MG63 (cell line): ENCODE measurements at regions not wholly inside any gene's neighbourhood (a gene's known extent, or its start where the extent isn't known, plus 50 kb on each side); places are given as distances from the start of the nearest gene placed in this dataset.
"Not testable (repeated sequence)": the region's sequence is repeated elsewhere in the genome, so short reads cannot be mapped to it uniquely, and the experiment has no call there.

Experiments used
- DNase-seq: peaks from one replicate; pipeline ENCODE4 v3.0.0-alpha.2; 2020
- H3K27me3 ChIP-seq: fragments of 250-450 bp; sonication (Bioruptor Pico); 2 replicates; pipeline ENCODE4 v1.5.1; 2020; ENCODE audit warnings: mild to moderate bottlenecking, moderate library complexity
- H3K36me3 ChIP-seq: fragments of 250-450 bp; sonication (Bioruptor Pico); 2 replicates; pipeline ENCODE4 v1.5.1; 2020; ENCODE audit warnings: mild to moderate bottlenecking, moderate library complexity
- H3K4me3 ChIP-seq: fragments of 250-450 bp; sonication (Bioruptor Pico); 2 replicates; pipeline ENCODE4 v1.5.1; 2020; ENCODE audit warnings: mild to moderate bottlenecking, moderate library complexity
- H3K9me3 ChIP-seq: fragments of 250-450 bp; sonication (Bioruptor Pico); 2 replicates; pipeline ENCODE4 v1.5.1; 2020; ENCODE audit warnings: mild to moderate bottlenecking, moderate library complexity

GRCh38 chrX:122584981-122585380 is 599.1 kb upstream of the GRIA3 start:
- no peak for DNase-seq
- H3K4me3 ChIP-seq: no peak overlapping the region
- no peaks in the 10 kb centered on the region for H3K27me3 ChIP-seq
- no peaks in the 10 kb centered on the region for H3K9me3 ChIP-seq
- H3K36me3 ChIP-seq: no peaks in the 10 kb centered on the region

GRCh38 chrX:122586831-122587230 is 597.2 kb upstream of the GRIA3 start:
- H3K4me3 ChIP-seq: no peak overlapping the region
- no peaks in the 10 kb centered on the region for H3K36me3 ChIP-seq
- no peaks in the 10 kb centered on the region for H3K9me3 ChIP-seq
- no peak for DNase-seq
- no peaks in the 10 kb centered on the region for H3K27me3 ChIP-seq

- H3K36me3 ChIP-seq: no peaks in the 10 kb centered on the region
These were observed 592.5 kb upstream of the GRIA3 start for GRCh38 chrX:122591546-122591945.

GRCh38 chrX:122596998-122597397 is 587.1 kb upstream of the GRIA3 start:
- Histone ChIP-seq H3K4me3 (no peak overlapping the region), H3K36me3 (no peaks in the 10 kb centered on the region), H3K27me3 (no peaks in the 10 kb centered on the region), H3K9me3 (no peaks in the 10 kb centered on the region)
- no peak for DNase-seq

More at GRCh38 chrX:122591546-122591945, 592.5 kb upstream of the GRIA3 start:
- no peak overlapping the region for H3K4me3 ChIP-seq
- H3K9me3 ChIP-seq: no peaks in the 10 kb centered on the region
- no peaks in the 10 kb centered on the region for H3K27me3 ChIP-seq
- no peak for DNase-seq

GRCh38 chrX:122622795-122623194 is 561.3 kb upstream of the GRIA3 start:
- Histone ChIP-seq H3K27me3 (no peaks in the 10 kb centered on the region), H3K9me3 (no peaks in the 10 kb centered on the region), H3K4me3 (no peak overlapping the region), H3K36me3 (no peaks in the 10 kb centered on the region)
- DNase-seq: no peak

GRCh38 chrX:122625239-122625638 is 558.8 kb upstream of the GRIA3 start:
- no peaks in the 10 kb centered on the region for H3K9me3 ChIP-seq

GRCh38 chrX:122625821-122626220 is 558.3 kb upstream of the GRIA3 start:
- Histone ChIP-seq H3K9me3 (no peaks in the 10 kb centered on the region), H3K4me3 (no peak overlapping the region), H3K36me3 (no peaks in the 10 kb centered on the region), H3K27me3 (no peaks in the 10 kb centered on the region)
- no peak for DNase-seq

More at GRCh38 chrX:122625239-122625638, 558.8 kb upstream of the GRIA3 start:
- H3K4me3 ChIP-seq: no peak overlapping the region
- no peak for DNase-seq
- H3K36me3 ChIP-seq: no peaks in the 10 kb centered on the region
- H3K27me3 ChIP-seq: no peaks in the 10 kb centered on the region

- Histone ChIP-seq H3K36me3 (no peaks in the 10 kb centered on the region), H3K4me3 (no peak overlapping the region), H3K27me3 (no peaks in the 10 kb centered on the region), H3K9me3 (no peaks in the 10 kb centered on the region)
- no peak for DNase-seq
These were observed 557.2 kb upstream of the GRIA3 start for GRCh38 chrX:122626871-122627270.

- DNase-seq: no peak
- Histone ChIP-seq H3K4me3 (no peak overlapping the region), H3K9me3 (no peaks in the 10 kb centered on the region), H3K27me3 (no peaks in the 10 kb centered on the region), H3K36me3 (no peaks in the 10 kb centered on the region)
These were observed 542.9 kb upstream of the GRIA3 start for GRCh38 chrX:122641136-122641535.

GRCh38 chrX:122641826-122642225 is 542.3 kb upstream of the GRIA3 start:
- Histone ChIP-seq H3K27me3 (no peaks in the 10 kb centered on the region), H3K36me3 (no peaks in the 10 kb centered on the region), H3K9me3 (no peaks in the 10 kb centered on the region), H3K4me3 (no peak overlapping the region)
- no peak for DNase-seq

GRCh38 chrX:122655256-122655655 is 528.8 kb upstream of the GRIA3 start:
- DNase-seq, H3K9me3 ChIP-seq, H3K27me3 ChIP-seq, H3K36me3 ChIP-seq, H3K4me3 ChIP-seq: not testable (repeated sequence)

GRCh38 chrX:122666601-122667000 is 517.5 kb upstream of the GRIA3 start:
- H3K27me3 ChIP-seq: no peaks in the 10 kb centered on the region
- H3K9me3 ChIP-seq: no peaks in the 10 kb centered on the region
- H3K36me3 ChIP-seq: no peaks in the 10 kb centered on the region
- H3K4me3 ChIP-seq: no peak overlapping the region
- DNase-seq: no peak

- no peaks in the 10 kb centered on the region for H3K9me3 ChIP-seq
- H3K27me3 ChIP-seq: no peaks in the 10 kb centered on the region
- no peak overlapping the region for H3K4me3 ChIP-seq
- H3K36me3 ChIP-seq: no peaks in the 10 kb centered on the region
- no peak for DNase-seq
These were observed 516.4 kb upstream of the GRIA3 start for GRCh38 chrX:122667667-122668066.

GRCh38 chrX:122703762-122704161 is 480.3 kb upstream of the GRIA3 start:
- Histone ChIP-seq H3K36me3 (no peaks in the 10 kb centered on the region), H3K27me3 (no peaks in the 10 kb centered on the region), H3K4me3 (no peak overlapping the region), H3K9me3 (no peaks in the 10 kb centered on the region)
- DNase-seq: no peak

- H3K4me3 ChIP-seq: no peak overlapping the region
- no peaks in the 10 kb centered on the region for H3K36me3 ChIP-seq
- no peak for DNase-seq
- H3K27me3 ChIP-seq: no peaks in the 10 kb centered on the region
- H3K9me3 ChIP-seq: no peaks in the 10 kb centered on the region
These were observed 444.3 kb upstream of the GRIA3 start for GRCh38 chrX:122739770-122740169.

GRCh38 chrX:122770581-122770980 is 413.5 kb upstream of the GRIA3 start:
- no peaks in the 10 kb centered on the region for H3K9me3 ChIP-seq
- no peak for DNase-seq
- no peak overlapping the region for H3K4me3 ChIP-seq
- H3K36me3 ChIP-seq: no peaks in the 10 kb centered on the region
- H3K27me3 ChIP-seq: no peaks in the 10 kb centered on the region

GRCh38 chrX:122771933-122772332 is 412.1 kb upstream of the GRIA3 start:
- no peak for DNase-seq
- H3K9me3 ChIP-seq: no peaks in the 10 kb centered on the region
- H3K36me3 ChIP-seq: no peaks in the 10 kb centered on the region
- H3K27me3 ChIP-seq: no peaks in the 10 kb centered on the region
- no peak overlapping the region for H3K4me3 ChIP-seq

GRCh38 chrX:122777766-122778165 is 406.3 kb upstream of the GRIA3 start:
- no peak for DNase-seq
- Histone ChIP-seq H3K27me3 (no peaks in the 10 kb centered on the region), H3K9me3 (no peaks in the 10 kb centered on the region), H3K36me3 (no peaks in the 10 kb centered on the region), H3K4me3 (no peak overlapping the region)

- DNase-seq: no peak
- Histone ChIP-seq H3K27me3 (no peaks in the 10 kb centered on the region), H3K4me3 (no peak overlapping the region), H3K36me3 (no peaks in the 10 kb centered on the region), H3K9me3 (no peaks in the 10 kb centered on the region)
These were observed 400.2 kb upstream of the GRIA3 start for GRCh38 chrX:122783918-122784317.
